ENCODE measurements at regions not wholly inside any gene's neighbourhood (a gene's known extent, or its start where the extent isn't known, plus 50 kb on each side); places are given as distances from the start of the nearest gene placed in this dataset.

- WGBS = 82% methylated on average over 9 of the region's 9 CpGs
- Histone ChIP-seq H3K9me3 (no peaks in the 10 kb centered on the region), H3K27ac (no peak overlapping the region), H3K4me1 (no peaks in the 10 kb centered on the region), H3K27me3 (no peaks in the 10 kb centered on the region), H3K36me3 (no peaks in the 10 kb centered on the region), H3K4me3 (no peak overlapping the region)
- DNase-seq (ENCODE audit: low spot score in 2 of 2) = peak in 1 of 2 donors; percentile 18
- no peak for TF ChIP-seq EP300 (IDR thresholded peaks at IDR 0.05)
These were observed 151.5 kb downstream of the ASB1 start for GRCh38 chr2:238578256-238578655.

GRCh38 chr2:238580486-238580885 is 153.8 kb downstream of the ASB1 start:
- Histone ChIP-seq H3K4me3 (no peak overlapping the region), H3K4me1 (no peaks in the 10 kb centered on the region), H3K27me3 (no peaks in the 10 kb centered on the region), H3K36me3 (no peaks in the 10 kb centered on the region), H3K27ac (no peak overlapping the region), H3K9me3 (no peaks in the 10 kb centered on the region)
- WGBS = 76% methylated on average over 4 of the region's 4 CpGs
- no peak for TF ChIP-seq POLR2AphosphoS5 (IDR thresholded peaks at IDR 0.05)
- TF ChIP-seq EP300 (IDR thresholded peaks at IDR 0.05) = no peak
- TF ChIP-seq POLR2A (IDR thresholded peaks at IDR 0.05) = no peak
- no peak for TF ChIP-seq CTCF (IDR thresholded peaks at IDR 0.05)
- DNase-seq (ENCODE audit: low spot score in 2 of 2) = peak in 1 of 2 donors; percentile 50

- no peak overlapping the region for H3K4me3 ChIP-seq
- H3K36me3 ChIP-seq = no peaks in the 10 kb centered on the region
- H3K27ac ChIP-seq = no peak overlapping the region
- H3K9me3 ChIP-seq = no peaks in the 10 kb centered on the region
- WGBS = 89% methylated on average over 4 of the region's 4 CpGs
- H3K4me1 ChIP-seq = no peaks in the 10 kb centered on the region
- TF ChIP-seq CTCF (IDR thresholded peaks at IDR 0.05) (no peak), POLR2AphosphoS5 (IDR thresholded peaks at IDR 0.05) (no peak), POLR2A (IDR thresholded peaks at IDR 0.05) (no peak)
- no peaks in the 10 kb centered on the region for H3K27me3 ChIP-seq
- DNase-seq (ENCODE audit: low spot score in 2 of 2) = peak in 1 of 2 donors; percentile 35
These were observed 154.4 kb downstream of the ASB1 start for GRCh38 chr2:238581126-238581525.

GRCh38 chr2:238582159-238582558 is 155.4 kb downstream of the ASB1 start:
- TF ChIP-seq EP300 (IDR thresholded peaks at IDR 0.05) (no peak), CTCF (IDR thresholded peaks at IDR 0.05) (no peak), POLR2AphosphoS5 (IDR thresholded peaks at IDR 0.05) (no peak), POLR2A (IDR thresholded peaks at IDR 0.05) (no peak)
- Histone ChIP-seq H3K4me1 (no peaks in the 10 kb centered on the region), H3K36me3 (no peaks in the 10 kb centered on the region), H3K27ac (no peak overlapping the region), H3K27me3 (no peaks in the 10 kb centered on the region), H3K9me3 (no peaks in the 10 kb centered on the region), H3K4me3 (no peak overlapping the region)
- 83% methylated on average over 1 of the region's 1 CpG for WGBS
- peak in 1 of 2 donors; percentile 37 for DNase-seq (ENCODE audit: low spot score in 2 of 2)

- H3K4me1 ChIP-seq = no peaks in the 10 kb centered on the region
- WGBS = 91% methylated on average over 4 of the region's 4 CpGs
- TF ChIP-seq CTCF (IDR thresholded peaks at IDR 0.05) (no peak), POLR2AphosphoS5 (IDR thresholded peaks at IDR 0.05) (no peak), POLR2A (IDR thresholded peaks at IDR 0.05) (no peak), EP300 (IDR thresholded peaks at IDR 0.05) (no peak)
- no peaks in the 10 kb centered on the region for H3K36me3 ChIP-seq
- no peak overlapping the region for H3K27ac ChIP-seq
- DNase-seq (ENCODE audit: low spot score in 2 of 2) = peak in 1 of 2 donors; percentile 38
- no peak overlapping the region for H3K4me3 ChIP-seq
- no peaks in the 10 kb centered on the region for H3K9me3 ChIP-seq
- no peaks in the 10 kb centered on the region for H3K27me3 ChIP-seq
These were observed 157.9 kb downstream of the ASB1 start for GRCh38 chr2:238584617-238585016.

Measured in suprapubic skin (tissue), 4 donors.